Liver (tissue), 8 donors: ENCODE measurements at regions not wholly inside any gene's neighbourhood (a gene's known extent, or its start where the extent isn't known, plus 50 kb on each side); places are given as distances from the start of the nearest gene placed in this dataset.
"Not testable (repeated sequence)": the region's sequence is repeated elsewhere in the genome, so short reads cannot be mapped to it uniquely, and the experiment has no call there.

Source experiments
- DNase-seq: peaks from one replicate; pipeline ENCODE4 v3.0.0-alpha.2; 2017; ENCODE audit warnings: low spot score
- H3K27ac ChIP-seq, 2 donors: one replicate each; pipeline ENCODE4 v1.7.0; 2013; ENCODE audit warnings: inconsistent platforms in 2 of 2, low read length in 2 of 2, control low read depth in 1 of 2, low read depth in 1 of 2, mild to moderate bottlenecking in 1 of 2
- H3K27me3 ChIP-seq, 4 donors: one replicate each; pipeline versions ENCODE4 v1.6.1 to v1.7.0; 2013; ENCODE audit warnings: low read length in 3 of 4, inconsistent platforms in 1 of 4, mild to moderate bottlenecking in 1 of 4, moderate library complexity in 1 of 4; ENCODE audit not compliant: control insufficient read depth in 4 of 4, insufficient read depth in 4 of 4
- H3K36me3 ChIP-seq, 4 donors: one replicate each; pipeline versions ENCODE4 v1.6.1 to v1.7.0; 2013; ENCODE audit warnings: low read length in 3 of 4, mild to moderate bottlenecking in 3 of 4, low read depth in 1 of 4, moderate library complexity in 1 of 4; ENCODE audit not compliant: control insufficient read depth in 4 of 4, insufficient read depth in 3 of 4
- H3K4me1 ChIP-seq, 4 donors: one replicate each; pipeline versions ENCODE4 v1.6.1 to v1.7.0; 2013; ENCODE audit warnings: low read length in 3 of 4, mild to moderate bottlenecking in 3 of 4, moderate library complexity in 1 of 4; ENCODE audit not compliant: control insufficient read depth in 4 of 4, insufficient read depth in 4 of 4
- H3K4me3 ChIP-seq, 3 donors: one replicate each; pipeline versions ENCODE4 v1.6.1 to v1.7.0; 2013; ENCODE audit warnings: low read length in 3 of 3, control low read depth in 1 of 3, low read depth in 1 of 3, mild to moderate bottlenecking in 1 of 3
- H3K9ac ChIP-seq, 2 donors: one replicate each; pipeline ENCODE4 v1.7.0; 2013; ENCODE audit warnings: low read length in 2 of 2, mild to moderate bottlenecking in 2 of 2, moderate library complexity in 2 of 2, control low read depth in 1 of 2, low read depth in 1 of 2
- H3K9me3 ChIP-seq, 4 donors: one replicate each; pipeline versions ENCODE4 v1.6.1 to v1.7.0; 2013; ENCODE audit warnings: low read length in 3 of 4; ENCODE audit not compliant: control insufficient read depth in 4 of 4
- ATF3 ChIP-seq: IDR thresholded peaks from 2 replicates; pipeline ENCODE4 v1.6.1; 2016; ENCODE audit warnings: antibody characterized with exemption
- CTCF ChIP-seq: fragments of 150-350 bp; IDR thresholded peaks from 2 replicates; pipeline ENCODE4 v1.5.1; 2017; ENCODE audit warnings: improper control_type of control experiment, low read depth, low read length; ENCODE audit not compliant: missing input control
- FOXA1 ChIP-seq: IDR thresholded peaks from 2 replicates; pipeline ENCODE4 v1.6.1; 2016; ENCODE audit warnings: antibody characterized with exemption
- FOXA2 ChIP-seq: IDR thresholded peaks from 2 replicates; pipeline ENCODE4 v1.6.1; 2016; ENCODE audit warnings: antibody characterized with exemption
- GABPA ChIP-seq, 2 donors: IDR thresholded peaks in 1 of 2; conservative IDR thresholded peaks in 1 of 2; 2 replicates each; pipeline ENCODE4 v1.6.1; 2016; ENCODE audit warnings: antibody characterized with exemption in 2 of 2, mild to moderate bottlenecking in 1 of 2, moderate library complexity in 1 of 2
- HNF4A ChIP-seq, 2 donors: conservative IDR thresholded peaks; 2 replicates each; pipeline ENCODE4 v1.6.1; 2016; ENCODE audit warnings: antibody characterized with exemption in 2 of 2, mild to moderate bottlenecking in 2 of 2
- HNF4G ChIP-seq: IDR thresholded peaks from 2 replicates; pipeline ENCODE4 v1.6.1; 2016; ENCODE audit warnings: antibody characterized with exemption
- JUND ChIP-seq, 2 donors: IDR thresholded peaks; 2 replicates each; pipeline ENCODE4 v1.6.1; 2016; ENCODE audit warnings: antibody characterized with exemption in 2 of 2
- RAD21 ChIP-seq, 2 donors: IDR thresholded peaks; 2 replicates each; pipeline ENCODE4 v1.6.1; 2016; ENCODE audit warnings: antibody characterized with exemption in 2 of 2, mild to moderate bottlenecking in 2 of 2
- REST ChIP-seq: IDR thresholded peaks from 2 replicates; pipeline ENCODE4 v1.6.1; 2016; ENCODE audit warnings: antibody characterized with exemption, mild to moderate bottlenecking
- TAF1 ChIP-seq: conservative IDR thresholded peaks from 2 replicates; pipeline ENCODE4 v1.6.1; 2016; ENCODE audit warnings: antibody characterized with exemption, mild to moderate bottlenecking
- YY1 ChIP-seq: IDR thresholded peaks from 2 replicates; pipeline ENCODE4 v1.6.1; 2016; ENCODE audit warnings: antibody characterized with exemption, mild to moderate bottlenecking
- WGBS: extraction: QIAGEN DNeasy Blood & Tissue Kit; methylation state at CpG from one replicate; pipeline ENCODE4 v1.1.7; 2013; 5-methylcytosine and 5-hydroxymethylcytosine counted together
- TF ChIP-seq, protein P1 (sequence below): IDR thresholded peaks from 2 replicates; pipeline ENCODE4 v1.6.1; 2016; ENCODE audit warnings: antibody characterized with exemption
- donor health status: healthy.
- donor health status: healthy.
- donor health status: healthy.
- donor health status: healthy.
- donor health status: healthy.

DNA sequence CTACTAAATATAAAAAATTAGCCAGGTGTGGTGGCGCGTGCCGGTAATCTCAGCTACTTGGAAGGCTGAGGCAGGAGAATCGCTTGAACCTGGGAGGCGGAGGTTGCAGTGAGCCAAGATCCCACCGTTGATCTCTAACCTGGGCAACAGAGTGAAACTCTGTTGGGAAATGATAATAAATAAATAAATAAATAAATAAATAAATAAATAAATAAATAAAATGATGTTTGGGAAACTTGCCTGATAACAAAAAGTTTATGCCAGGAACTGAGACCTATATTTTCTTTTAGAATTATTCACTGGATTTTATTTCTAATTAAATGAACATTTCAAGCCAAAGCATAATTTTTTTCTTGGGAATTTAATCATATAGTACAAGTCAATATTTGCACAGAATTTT, 189.3 kb upstream of the CTNND2 start:
- H3K9ac ChIP-seq: no peak overlapping the region
- H3K9me3 ChIP-seq: no peaks in the 10 kb centered on the region
- no peaks in the 10 kb centered on the region for H3K4me1 ChIP-seq
- DNase-seq: no peak
- H3K36me3 ChIP-seq: no peaks in the 10 kb centered on the region
- 97% methylated on average over 6 of the region's 6 CpGs for WGBS
- H3K27me3 ChIP-seq: no peaks in the 10 kb centered on the region
- TF ChIP-seq, protein P1, sequence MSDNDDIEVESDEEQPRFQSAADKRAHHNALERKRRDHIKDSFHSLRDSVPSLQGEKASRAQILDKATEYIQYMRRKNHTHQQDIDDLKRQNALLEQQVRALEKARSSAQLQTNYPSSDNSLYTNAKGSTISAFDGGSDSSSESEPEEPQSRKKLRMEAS: no peak
- TF ChIP-seq HNF4A (conservative IDR thresholded peaks at IDR 0.05) (no peak), CTCF (no peak), FOXA2 (no peak), REST (no peak), RAD21 (IDR thresholded peaks at IDR 0.05) (no peak), YY1 (no peak)
- no peak overlapping the region for H3K27ac ChIP-seq
- H3K4me3 ChIP-seq: no peak overlapping the region

GRCh38 chr5:12080761-12081160, 176.5 kb upstream of the CTNND2 start:
- Histone ChIP-seq H3K4me1 (no peaks in the 10 kb centered on the region), H3K9me3 (peaks cover 0 to 2% (median 0%) of the 10 kb centered on the region in 4 donors), H3K9ac (no peak overlapping the region), H3K4me3 (no peak overlapping the region), H3K27me3 (no peaks in the 10 kb centered on the region), H3K27ac (no peak overlapping the region), H3K36me3 (no peaks in the 10 kb centered on the region)
- TF ChIP-seq TAF1 (no peak), FOXA1 (no peak), JUND (IDR thresholded peaks at IDR 0.05) (no peak), HNF4G (no peak), ATF3 (no peak), CTCF (no peak), GABPA (IDR thresholded peaks at IDR 0.05 in 1 of 2, conservative IDR thresholded peaks at IDR 0.05 in 1 of 2) (no peak)
- TF ChIP-seq, protein P1: no peak
- no peak for DNase-seq
- 76% methylated on average over 1 of the region's 1 CpG for WGBS

DNA sequence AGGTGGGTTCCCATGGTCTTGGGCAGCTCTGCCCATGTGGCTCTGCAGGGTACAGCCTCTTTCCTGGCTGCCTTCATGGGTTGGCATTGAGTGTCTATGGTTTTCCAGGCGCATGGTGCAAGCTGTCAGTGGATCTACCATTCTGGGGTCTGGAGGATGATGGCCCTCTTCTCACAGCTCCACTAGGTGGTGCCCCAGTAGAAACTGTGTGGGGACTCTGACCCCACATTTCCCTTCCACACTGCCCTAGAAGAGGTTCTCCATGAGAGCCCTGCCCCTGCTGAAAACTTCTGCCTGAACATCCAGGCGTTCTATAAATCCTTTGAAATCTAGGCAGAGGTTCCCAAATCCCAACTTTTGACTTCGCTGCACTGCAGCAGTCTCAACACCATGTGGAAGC, 174.0 kb upstream of the CTNND2 start:
- H3K27me3 ChIP-seq, H3K27ac ChIP-seq, H3K9me3 ChIP-seq, H3K4me3 ChIP-seq, H3K9ac ChIP-seq, H3K4me1 ChIP-seq, H3K36me3 ChIP-seq, DNase-seq: not testable (repeated sequence)
- WGBS: 90% methylated on average over 3 of the region's 3 CpGs
